B cell (primary cell): ENCODE measurements at regions not wholly inside any gene's neighbourhood (a gene's known extent, or its start where the extent isn't known, plus 50 kb on each side); places are given as distances from the start of the nearest gene placed in this dataset.

ENCODE experiments used
- ATAC-seq: fragments of 200-7000 bp; cut with Tn5 transposase; one replicate; pipeline ENCODE4 v1.10.0; 2021; ENCODE audit warnings: low read depth, mild to moderate bottlenecking, moderate number of reproducible peaks, moderate library complexity
- CTCF ChIA-PET: fragments of 350-600 bp; sonication (Branson Sonifier 250); formaldehyde crosslinking; loops from one replicate; lab custom pipeline; 2021; ENCODE audit warnings: antibody characterized with exemption, inconsistent platforms; lab: Charles Lee
- POLR2A ChIA-PET: fragments of 350-600 bp; sonication (Branson Sonifier 250); formaldehyde crosslinking; loops from one replicate; lab custom pipeline; 2021; ENCODE audit warnings: antibody characterized with exemption; lab: Charles Lee
- DNase-seq: peaks from one replicate; pipeline ENCODE4 v3.0.0; 2013
- H2AFZ ChIP-seq: 2 replicates; pipeline ENCODE4 v1.6.1; 2012; ENCODE audit warnings: mild to moderate bottlenecking, low read depth, low read length; ENCODE audit not compliant: insufficient read depth, poor library complexity, severe bottlenecking
- H3K27ac ChIP-seq, 2 donors: 1 replicate in 1 of 2; 2 replicates in 1 of 2; pipeline ENCODE4 v1.5.1; 2012 to 2013; ENCODE audit warnings: low read length in 2 of 2, mild to moderate bottlenecking in 2 of 2, moderate library complexity in 1 of 2
- H3K27me3 ChIP-seq, 4 experiments: fragments of 200-600 bp in 1 of 4; sonication (generic) in 1 of 4; replicated peaks in 1 of 4; 1 replicate in 2 of 4; 2 replicates in 2 of 4; pipeline versions ENCODE4 v1.6.1 to v1.7.0; 2013 to 2016; ENCODE audit warnings: low read length in 3 of 4, mild to moderate bottlenecking in 2 of 4, mixed read lengths in 1 of 4, moderate library complexity in 1 of 4; ENCODE audit not compliant: insufficient read depth in 4 of 4, control insufficient read depth in 3 of 4; ENCODE audit errors: control extremely low read depth in 1 of 4
- H3K36me3 ChIP-seq, 2 experiments: replicated peaks in 1 of 2; 1 replicate in 1 of 2; 2 replicates in 1 of 2; pipeline versions ENCODE4 v1.6.1 to v1.7.1; 2013; ENCODE audit warnings: low read length in 1 of 2; ENCODE audit not compliant: insufficient read depth in 2 of 2, control insufficient read depth in 1 of 2; ENCODE audit errors: control extremely low read depth in 1 of 2, extremely low read depth in 1 of 2
- H3K4me1 ChIP-seq, 2 donors: fragments of 200-600 bp in 1 of 2; sonication (generic) in 1 of 2; 1 replicate in 1 of 2; 2 replicates in 1 of 2; pipeline versions ENCODE4 v1.5.1 to v1.6.1; 2013 to 2017; ENCODE audit warnings: low read length in 2 of 2; ENCODE audit not compliant: control insufficient read depth in 2 of 2, insufficient read depth in 2 of 2
- H3K4me2 ChIP-seq: replicated peaks from 2 replicates; pipeline ENCODE3; 2012; ENCODE audit warnings: mild to moderate bottlenecking, low read depth, low read length; ENCODE audit not compliant: poor library complexity, severe bottlenecking
- H3K4me3 ChIP-seq, 5 experiments: fragments of 200-600 bp in 1 of 5; sonication (generic) in 1 of 5; 1 replicate in 3 of 5; 2 replicates in 2 of 5; pipeline versions ENCODE4 v1.5.1 to v1.7.0; 2011 to 2016; ENCODE audit warnings: low read length in 4 of 5, mild to moderate bottlenecking in 4 of 5, low read depth in 2 of 5, control low read depth in 1 of 5, moderate library complexity in 1 of 5; ENCODE audit not compliant: insufficient read depth in 1 of 5; ENCODE audit errors: control extremely low read depth in 1 of 5, extremely low read depth in 1 of 5
- H3K79me2 ChIP-seq: fragments of 200-600 bp; sonication (generic); one replicate; pipeline ENCODE4 v1.6.0; 2016; ENCODE audit warnings: low read length; ENCODE audit not compliant: control insufficient read depth, insufficient read depth
- H3K9ac ChIP-seq: fragments of 200-600 bp; sonication (generic); 2 replicates; pipeline ENCODE4 v1.6.1; 2017; ENCODE audit warnings: mild to moderate bottlenecking, low read length, moderate library complexity
- H3K9me3 ChIP-seq, 3 donors: one replicate each; pipeline versions ENCODE4 v1.6.1 to v1.7.1; 2013; ENCODE audit warnings: low read length in 2 of 3; ENCODE audit not compliant: control insufficient read depth in 2 of 3, insufficient read depth in 1 of 3; ENCODE audit errors: control extremely low read depth in 1 of 3
- H4K20me1 ChIP-seq: 2 replicates; pipeline ENCODE4 v1.6.0; 2012; ENCODE audit warnings: mild to moderate bottlenecking, low read length; ENCODE audit not compliant: insufficient read depth, control insufficient read depth, poor library complexity, severe bottlenecking
- H3K27ac Mint-ChIP-seq: one replicate; pipeline ENCODE4 v1.8.0; 2021; ENCODE audit warnings: mixed read lengths
- H3K27me3 Mint-ChIP-seq: one replicate; pipeline ENCODE4 v1.8.0; 2021; ENCODE audit warnings: mixed read lengths
- H3K4me1 Mint-ChIP-seq: one replicate; pipeline ENCODE4 v1.8.0; 2021; ENCODE audit warnings: mixed read lengths
- H3K4me3 Mint-ChIP-seq: one replicate; pipeline ENCODE4 v1.8.0; 2021; ENCODE audit warnings: mixed read lengths
- H3K9me3 Mint-ChIP-seq: one replicate; pipeline ENCODE4 v1.8.0; 2022; ENCODE audit warnings: mixed read lengths; ENCODE audit not compliant: insufficient read depth
- CTCF ChIP-seq: fragments of 200-600 bp; IDR thresholded peaks from one replicate; pipeline ENCODE4 v1.8.0; 2022; ENCODE audit warnings: antibody characterized with exemption, mild to moderate bottlenecking
- EZH2 ChIP-seq: IDR thresholded peaks from 2 replicates; pipeline ENCODE4 v1.6.1; 2012; ENCODE audit warnings: borderline replicate concordance, low read depth, mild to moderate bottlenecking, moderate library complexity, low read length; ENCODE audit not compliant: insufficient read depth, poor library complexity, severe bottlenecking
- WGBS: methylation state at CpG from one replicate; pipeline ENCODE4 v1.1.5; 2013; ENCODE audit warnings: missing lambda C conversion rate; ENCODE audit not compliant: insufficient coverage; 5-methylcytosine and 5-hydroxymethylcytosine counted together
- intact Hi-C: fragments of 100-400 bp; cut with micrococcal nuclease; formaldehyde crosslinking; loops from one replicate; pipeline ENCODE4 v1.10.0; 2022

- ATAC-seq = no peak
- DNase-seq = no peak
- 100% methylated on average over 1 of the region's 3 CpGs for WGBS
- CTCF ChIA-PET = interaction anchor here (0.7 kb wide), 1 partner anchor 9 kb away, joined by 3 read pairs; no protein-coding TSS in a partner anchor
- POLR2A ChIA-PET = no interaction called here
- Mint-ChIP-seq H3K9me3 (peaks cover 4% of the 10 kb centered on the region), H3K4me1 (no peaks in the 10 kb centered on the region), H3K4me3 (no peak overlapping the region), H3K27me3 (no peaks in the 10 kb centered on the region), H3K27ac (no peak overlapping the region)
- H3K9me3 ChIP-seq = no peaks in the 10 kb centered on the region
- no peak overlapping the region for H2AFZ ChIP-seq
- no peaks in the 10 kb centered on the region for H3K4me1 ChIP-seq
- no peak overlapping the region for H3K4me3 ChIP-seq
- no peaks in the 10 kb centered on the region for H4K20me1 ChIP-seq
- no peaks in the 10 kb centered on the region for H3K79me2 ChIP-seq
- no peak for TF ChIP-seq CTCF
- intact Hi-C loops = no loop called here
- no peaks in the 10 kb centered on the region for H3K36me3 ChIP-seq
- H3K4me2 ChIP-seq = no peak overlapping the region
- H3K9ac ChIP-seq = no peak overlapping the region
- no peaks in the 10 kb centered on the region for H3K27me3 ChIP-seq
- H3K27ac ChIP-seq = no peak overlapping the region
Measured at GRCh38 chr5:86374611-86375010, 243.1 kb upstream of the COX7C start.

- Histone ChIP-seq H3K79me2 (no peaks in the 10 kb centered on the region), H3K27ac (no peak overlapping the region), H3K9me3 (no peaks in the 10 kb centered on the region), H2AFZ (no peak overlapping the region), H3K4me1 (no peaks in the 10 kb centered on the region), H3K9ac (no peak overlapping the region), H3K27me3 (no peaks in the 10 kb centered on the region), H3K4me2 (no peak overlapping the region), H4K20me1 (no peaks in the 10 kb centered on the region), H3K36me3 (no peaks in the 10 kb centered on the region), H3K4me3 (no peak overlapping the region)
- H3K27me3 Mint-ChIP-seq = no peaks in the 10 kb centered on the region
- intact Hi-C loops = no loop called here
- POLR2A ChIA-PET = no interaction called here
- ATAC-seq (no peak), DNase-seq (no peak)
- no peak overlapping the region for H3K27ac Mint-ChIP-seq
- 96% methylated on average over 2 of the region's 3 CpGs for WGBS
- CTCF ChIA-PET = no interaction called here
- peaks cover 4% of the 10 kb centered on the region for H3K9me3 Mint-ChIP-seq
- no peaks in the 10 kb centered on the region for H3K4me1 Mint-ChIP-seq
- TF ChIP-seq EZH2 (no peak), CTCF (no peak)
- no peak overlapping the region for H3K4me3 Mint-ChIP-seq
Measured at GRCh38 chr5:86376214-86376613, 241.5 kb upstream of the COX7C start.
